ENCODE measurements at regions not wholly inside any gene's neighbourhood (a gene's known extent, or its start where the extent isn't known, plus 50 kb on each side); places are given as distances from the start of the nearest gene placed in this dataset.

- no peak for ATAC-seq
Observed at GRCh38 chr7:17120756-17121155, 177.7 kb upstream of the AHR start.

GRCh38 chr7:17121671-17122070, 176.8 kb upstream of the AHR start:
- TF ChIP-seq CSDC2 (CRISPR knock-in tag; IDR thresholded peaks at IDR 0.05) = no peak
- no peak for TF ChIP-seq ZNF565 (CRISPR knock-in tag; conservative IDR thresholded peaks at IDR 0.05; ENCODE audit: low read depth)
- no peak for TF ChIP-seq BACH2 (CRISPR knock-in tag; IDR thresholded peaks at IDR 0.05; ENCODE audit: borderline replicate concordance)
- TF ChIP-seq ZC3H10 (CRISPR knock-in tag; IDR thresholded peaks at IDR 0.05) = no peak
- no peak for TF ChIP-seq OSR1 (CRISPR knock-in tag; IDR thresholded peaks at IDR 0.05)
- TF ChIP-seq POU6F1 (CRISPR knock-in tag; IDR thresholded peaks at IDR 0.05; ENCODE audit: borderline replicate concordance, low read depth) = no peak
- TF ChIP-seq TSHZ2 (CRISPR knock-in tag; IDR thresholded peaks at IDR 0.05) = no peak
- no peak for TF ChIP-seq SNAI2 (CRISPR knock-in tag; IDR thresholded peaks at IDR 0.05)
- TF ChIP-seq TCF4 (CRISPR knock-in tag; IDR thresholded peaks at IDR 0.05; ENCODE audit: borderline replicate concordance) = no peak
- no peak for TF ChIP-seq ZNF70 (CRISPR knock-in tag; IDR thresholded peaks at IDR 0.05)
- TF ChIP-seq ARNTL (CRISPR knock-in tag; IDR thresholded peaks at IDR 0.05; ENCODE audit: borderline replicate concordance, low read depth) = no peak
- TF ChIP-seq TOX (CRISPR knock-in tag; IDR thresholded peaks at IDR 0.05; ENCODE audit: borderline replicate concordance) = no peak
- no peak for ATAC-seq

More at GRCh38 chr7:17120756-17121155, 177.7 kb upstream of the AHR start:
- no peak for TF ChIP-seq SNAI2 (CRISPR knock-in tag; IDR thresholded peaks at IDR 0.05)
- no peak for TF ChIP-seq CSDC2 (CRISPR knock-in tag; IDR thresholded peaks at IDR 0.05)
- TF ChIP-seq TCF4 (CRISPR knock-in tag; IDR thresholded peaks at IDR 0.05; ENCODE audit: borderline replicate concordance) = no peak
- no peak for TF ChIP-seq ISL1 (CRISPR knock-in tag; IDR thresholded peaks at IDR 0.05)
- TF ChIP-seq ZNF565 (CRISPR knock-in tag; conservative IDR thresholded peaks at IDR 0.05; ENCODE audit: low read depth) = no peak
- TF ChIP-seq ESRRG (CRISPR knock-in tag; IDR thresholded peaks at IDR 0.05) = no peak

GRCh38 chr7:17123020-17123419, 175.4 kb upstream of the AHR start:
- TF ChIP-seq ZNF565 (CRISPR knock-in tag; conservative IDR thresholded peaks at IDR 0.05; ENCODE audit: low read depth) (no peak), TCF4 (CRISPR knock-in tag; IDR thresholded peaks at IDR 0.05; ENCODE audit: borderline replicate concordance) (no peak), RARB (CRISPR knock-in tag; IDR thresholded peaks at IDR 0.05) (no peak), SNAI2 (CRISPR knock-in tag; IDR thresholded peaks at IDR 0.05) (no peak), CREB5 (CRISPR knock-in tag; IDR thresholded peaks at IDR 0.05; ENCODE audit: low read depth) (no peak), PPARA (CRISPR knock-in tag; IDR thresholded peaks at IDR 0.05; ENCODE audit: borderline replicate concordance) (no peak), TSHZ2 (CRISPR knock-in tag; IDR thresholded peaks at IDR 0.05) (no peak), OSR1 (CRISPR knock-in tag; IDR thresholded peaks at IDR 0.05) (no peak), ZC3H10 (CRISPR knock-in tag; IDR thresholded peaks at IDR 0.05) (no peak), POU6F1 (CRISPR knock-in tag; IDR thresholded peaks at IDR 0.05; ENCODE audit: borderline replicate concordance, low read depth) (no peak), ARNTL (CRISPR knock-in tag; IDR thresholded peaks at IDR 0.05; ENCODE audit: borderline replicate concordance, low read depth) (no peak), TOX (CRISPR knock-in tag; IDR thresholded peaks at IDR 0.05; ENCODE audit: borderline replicate concordance) (no peak), BACH2 (CRISPR knock-in tag; IDR thresholded peaks at IDR 0.05; ENCODE audit: borderline replicate concordance) (no peak), ZFP3 (CRISPR knock-in tag; IDR thresholded peaks at IDR 0.05) (no peak), ZNF70 (CRISPR knock-in tag; IDR thresholded peaks at IDR 0.05) (no peak)
- no peak for ATAC-seq

All from SK-N-SH treated with all-trans-retinoic acid at 6 μM for 48 hours (cell line).